SK-N-MC (cell line): ENCODE measurements at regions not wholly inside any gene's neighbourhood (a gene's known extent, or its start where the extent isn't known, plus 50 kb on each side); places are given as distances from the start of the nearest gene placed in this dataset.

Experiments used
- EZH2 ChIP-seq: fragments of 200-600 bp; sonication (generic); IDR thresholded peaks from one replicate; pipeline ENCODE4 v1.6.1; 2017; ENCODE audit warnings: antibody characterized with exemption
- POLR2AphosphoS5 ChIP-seq: IDR thresholded peaks from 2 replicates; pipeline ENCODE4 v1.6.1; 2012; ENCODE audit warnings: mild to moderate bottlenecking, low read depth, low read length, borderline replicate concordance

GRCh38 chr5:67287510-67288268 is 91.1 kb upstream of the CD180 start:
- TF ChIP-seq EZH2: no peak
- TF ChIP-seq POLR2AphosphoS5: no peak; the same call in 1 of the 2 replicates
